Upper lobe of left lung (tissue), 6 donors: ENCODE measurements at regions not wholly inside any gene's neighbourhood (a gene's known extent, or its start where the extent isn't known, plus 50 kb on each side); places are given as distances from the start of the nearest gene placed in this dataset.
"Not testable (repeated sequence)": the region's sequence is repeated elsewhere in the genome, so short reads cannot be mapped to it uniquely, and the experiment has no call there.

Experiments used
- ATAC-seq, 2 donors: fragments of 200-7000 bp; cut with Tn5 transposase; one replicate each; pipeline ENCODE4 v1.9.1; 2022; ENCODE audit warnings: mild to moderate bottlenecking in 2 of 2, moderate library complexity in 2 of 2; ENCODE audit not compliant: low FRiP score in 2 of 2
- DNase-seq, 2 donors: peaks; one replicate each; pipeline ENCODE4 v3.0.0-alpha.2; 2019 to 2020
- H3K27ac ChIP-seq, 4 donors: fragments of 200-600 bp; sonication (generic); one replicate each; pipeline ENCODE4 v1.5.1; 2016 to 2019
- H3K27me3 ChIP-seq, 4 donors: fragments of 200-600 bp; sonication (generic); one replicate each; pipeline ENCODE4 v1.5.1; 2017 to 2019
- H3K36me3 ChIP-seq, 4 donors: fragments of 200-600 bp; sonication (generic); one replicate each; pipeline ENCODE4 v1.5.1; 2016 to 2019
- H3K4me1 ChIP-seq, 4 donors: fragments of 200-600 bp; sonication (generic); one replicate each; pipeline ENCODE4 v1.5.1; 2018 to 2019
- H3K4me3 ChIP-seq, 4 donors: fragments of 200-600 bp; sonication (generic); one replicate each; pipeline ENCODE4 v1.5.1; 2017 to 2019; ENCODE audit warnings: mild to moderate bottlenecking in 2 of 4, moderate library complexity in 1 of 4
- H3K9me3 ChIP-seq, 4 donors: fragments of 200-600 bp; sonication (generic); one replicate each; pipeline ENCODE4 v1.5.1; 2018 to 2019
- EP300 ChIP-seq, 4 donors: sonication (generic); formaldehyde crosslinking; IDR thresholded peaks; one replicate each; pipeline ENCODE4 v1.5.1; 2017; ENCODE audit warnings: antibody characterized with exemption in 4 of 4, control low read depth in 2 of 4
- POLR2A ChIP-seq, 4 donors: fragments of 450-650 bp; IDR thresholded peaks; one replicate each; pipeline ENCODE4 v1.5.1; 2016 to 2017; ENCODE audit warnings: antibody characterized with exemption in 4 of 4, mild to moderate bottlenecking in 2 of 4
- POLR2AphosphoS5 ChIP-seq, 2 donors: sonication (generic); formaldehyde crosslinking; IDR thresholded peaks; one replicate each; pipeline ENCODE4 v1.5.1; 2017; ENCODE audit warnings: antibody characterized with exemption in 2 of 2
- WGBS, 2 donors: methylation state at CpG; one replicate each; pipeline ENCODE4 v1.1.5; 2017 to 2018; 5-methylcytosine and 5-hydroxymethylcytosine counted together
- TF ChIP-seq, protein P1 (sequence below), 6 experiments: fragments of 450-650 bp in 4 of 6; fragments of 200-600 bp in 2 of 6; sonication (generic) in 2 of 6; IDR thresholded peaks; one replicate each; pipeline ENCODE4 v1.5.1; 2016 to 2019; ENCODE audit warnings: antibody characterized with exemption in 6 of 6
- donor health status: DM: no; HTN: no; CAD: no; lungs with moderate emphysema.
- donor health status: DM: no; HTN: yes; CAD: no; lungs with severe emphysema.

DNA sequence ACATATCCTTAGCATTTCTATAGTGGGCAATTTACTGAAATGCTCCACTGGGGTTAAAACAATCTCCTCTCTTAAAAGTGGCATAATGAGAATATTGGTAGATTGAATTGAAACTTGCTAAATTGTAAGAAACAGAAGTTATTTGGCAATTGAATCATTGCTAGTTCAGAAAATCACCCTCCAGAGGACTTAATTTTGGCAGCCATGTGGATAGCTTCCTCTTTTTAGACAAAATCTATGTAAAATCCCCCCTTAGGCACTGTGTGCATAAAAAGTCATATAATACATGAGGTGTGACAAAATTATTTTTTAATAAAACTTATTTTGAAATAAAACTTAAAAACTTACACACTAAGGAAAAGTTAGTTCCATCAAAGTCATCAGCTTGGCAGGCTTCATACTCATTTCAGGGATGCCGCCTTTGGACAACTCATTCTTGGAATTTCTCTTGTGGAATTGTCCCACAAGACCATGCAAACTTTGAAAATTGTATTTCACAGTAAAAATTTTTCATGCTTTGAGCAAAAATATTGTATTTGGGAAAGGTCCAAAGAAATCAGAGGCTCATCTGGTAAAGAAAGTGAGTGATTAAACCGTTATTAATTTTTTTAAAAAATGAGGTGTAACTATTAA is 473.0 kb downstream of the BCKDHB start:
- Histone ChIP-seq H3K27me3 (no peaks in the 10 kb centered on the region), H3K27ac (no peak overlapping the region), H3K36me3 (no peaks in the 10 kb centered on the region), H3K4me3 (no peak overlapping the region), H3K9me3 (no peaks in the 10 kb centered on the region), H3K4me1 (no peaks in the 10 kb centered on the region)
- TF ChIP-seq POLR2A (IDR thresholded peaks at IDR 0.05) (no peak), EP300 (IDR thresholded peaks at IDR 0.05) (no peak), POLR2AphosphoS5 (IDR thresholded peaks at IDR 0.05) (no peak)
- TF ChIP-seq, protein P1, sequence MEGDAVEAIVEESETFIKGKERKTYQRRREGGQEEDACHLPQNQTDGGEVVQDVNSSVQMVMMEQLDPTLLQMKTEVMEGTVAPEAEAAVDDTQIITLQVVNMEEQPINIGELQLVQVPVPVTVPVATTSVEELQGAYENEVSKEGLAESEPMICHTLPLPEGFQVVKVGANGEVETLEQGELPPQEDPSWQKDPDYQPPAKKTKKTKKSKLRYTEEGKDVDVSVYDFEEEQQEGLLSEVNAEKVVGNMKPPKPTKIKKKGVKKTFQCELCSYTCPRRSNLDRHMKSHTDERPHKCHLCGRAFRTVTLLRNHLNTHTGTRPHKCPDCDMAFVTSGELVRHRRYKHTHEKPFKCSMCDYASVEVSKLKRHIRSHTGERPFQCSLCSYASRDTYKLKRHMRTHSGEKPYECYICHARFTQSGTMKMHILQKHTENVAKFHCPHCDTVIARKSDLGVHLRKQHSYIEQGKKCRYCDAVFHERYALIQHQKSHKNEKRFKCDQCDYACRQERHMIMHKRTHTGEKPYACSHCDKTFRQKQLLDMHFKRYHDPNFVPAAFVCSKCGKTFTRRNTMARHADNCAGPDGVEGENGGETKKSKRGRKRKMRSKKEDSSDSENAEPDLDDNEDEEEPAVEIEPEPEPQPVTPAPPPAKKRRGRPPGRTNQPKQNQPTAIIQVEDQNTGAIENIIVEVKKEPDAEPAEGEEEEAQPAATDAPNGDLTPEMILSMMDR (IDR thresholded peaks at IDR 0.05): no peak
- WGBS, 2 donors: 74 to 94% methylated on average over 2 of the region's 2 CpGs
- no peak for ATAC-seq
- no peak for DNase-seq

DNA sequence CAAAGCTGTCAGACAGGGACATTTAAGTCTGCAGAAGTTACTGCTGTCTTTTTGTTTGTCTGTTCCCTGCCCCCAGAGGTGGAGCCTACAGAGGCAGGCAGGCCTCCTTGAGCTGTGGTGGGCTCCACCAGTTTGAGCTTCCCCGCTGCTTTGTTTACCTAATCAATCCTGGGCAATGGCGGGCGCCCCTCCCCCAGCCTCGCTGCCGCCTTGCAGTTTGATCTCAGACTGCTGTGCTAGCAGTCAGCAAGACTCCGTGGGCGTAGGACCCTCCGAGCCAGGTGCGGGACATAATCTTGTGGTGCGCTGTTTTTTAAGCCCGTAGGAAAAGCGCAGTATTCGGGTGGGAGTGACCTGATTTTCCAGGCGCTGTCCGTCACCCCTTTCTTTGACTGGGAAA is 466.8 kb downstream of the BCKDHB start:
- H3K36me3 ChIP-seq, H3K27me3 ChIP-seq, ATAC-seq, H3K27ac ChIP-seq, H3K4me1 ChIP-seq, H3K9me3 ChIP-seq, H3K4me3 ChIP-seq: not testable (repeated sequence)
- WGBS, 2 donors: 62 to 95% methylated on average over 4 to 15 of the region's 15 CpGs
- peak in 1 of 2 donors; percentile 1 for DNase-seq

DNA sequence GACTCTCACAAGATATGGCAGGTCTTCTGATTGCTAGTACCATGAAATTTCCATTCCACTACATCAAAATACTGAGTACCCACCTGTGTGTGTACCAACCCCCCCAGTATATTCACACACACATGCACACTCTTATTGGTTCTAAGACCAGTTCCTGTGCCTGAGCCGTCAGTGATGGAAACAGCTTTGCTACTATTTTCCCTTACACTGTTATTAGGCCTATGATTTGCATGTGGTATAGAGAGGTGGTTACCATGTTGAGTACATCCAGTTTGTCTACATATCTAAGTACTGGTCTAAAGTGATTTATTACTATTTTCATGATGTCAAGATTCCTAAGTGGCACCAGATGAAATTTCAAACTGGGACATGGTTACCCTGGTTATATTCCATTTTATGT is 459.9 kb downstream of the BCKDHB start:
- H3K4me1 ChIP-seq: no peaks in the 10 kb centered on the region
- ATAC-seq (no peak), DNase-seq (no peak)
- WGBS, 2 donors: 89 to 93% methylated on average over 1 of the region's 1 CpG
- TF ChIP-seq, protein P1 (IDR thresholded peaks at IDR 0.05): no peak
- TF ChIP-seq EP300 (IDR thresholded peaks at IDR 0.05) (no peak), POLR2A (IDR thresholded peaks at IDR 0.05) (no peak), POLR2AphosphoS5 (IDR thresholded peaks at IDR 0.05) (no peak)
- H3K36me3 ChIP-seq: no peaks in the 10 kb centered on the region
- no peak overlapping the region for H3K4me3 ChIP-seq
- H3K9me3 ChIP-seq: no peaks in the 10 kb centered on the region
- no peak overlapping the region for H3K27ac ChIP-seq
- no peaks in the 10 kb centered on the region for H3K27me3 ChIP-seq

DNA sequence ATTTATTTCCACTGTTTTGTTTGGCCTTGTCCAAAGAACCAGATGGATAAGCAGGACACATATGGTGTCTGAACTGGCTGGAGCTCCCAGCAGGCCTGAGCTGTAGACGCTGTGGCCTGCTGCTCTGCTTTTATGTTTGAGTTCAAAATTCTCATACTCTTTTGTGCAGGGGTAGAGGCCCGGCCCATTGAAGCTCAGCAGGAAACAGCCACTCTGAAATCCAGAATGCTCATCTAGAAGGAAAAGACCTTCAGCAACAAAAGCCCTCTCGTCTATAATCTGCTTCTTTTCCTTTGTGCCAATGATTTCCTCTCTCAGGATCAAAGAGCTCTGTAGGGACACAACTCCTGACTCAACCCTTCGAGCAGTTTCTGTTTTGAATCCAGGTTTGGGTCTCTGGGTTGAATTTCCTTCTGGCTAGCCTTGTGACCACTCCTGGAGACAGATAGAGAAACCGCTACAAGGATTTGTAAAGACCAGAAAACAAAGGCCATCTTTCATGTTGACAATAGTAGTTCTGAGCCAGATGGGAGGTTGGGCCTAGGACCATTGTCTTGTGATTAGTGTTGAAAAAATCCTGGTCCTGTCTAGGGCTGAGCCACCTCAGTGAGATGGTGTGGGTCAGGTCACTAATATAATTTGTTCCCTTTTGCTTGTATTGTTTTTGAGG is 446.7 kb downstream of the BCKDHB start:
- H3K27ac ChIP-seq: no peak overlapping the region
- H3K36me3 ChIP-seq: no peaks in the 10 kb centered on the region
- DNase-seq (no peak), ATAC-seq (no peak)
- H3K4me3 ChIP-seq: no peak overlapping the region
- WGBS, 2 donors: 64 to 69% methylated on average over 5 of the region's 5 CpGs
- no peaks in the 10 kb centered on the region for H3K4me1 ChIP-seq
- no peaks in the 10 kb centered on the region for H3K9me3 ChIP-seq
- no peaks in the 10 kb centered on the region for H3K27me3 ChIP-seq
- TF ChIP-seq EP300 (IDR thresholded peaks at IDR 0.05): no peak
- no peak for TF ChIP-seq POLR2AphosphoS5 (IDR thresholded peaks at IDR 0.05)
- TF ChIP-seq, protein P1 (IDR thresholded peaks at IDR 0.05): no peak
- TF ChIP-seq POLR2A (IDR thresholded peaks at IDR 0.05): no peak

DNA sequence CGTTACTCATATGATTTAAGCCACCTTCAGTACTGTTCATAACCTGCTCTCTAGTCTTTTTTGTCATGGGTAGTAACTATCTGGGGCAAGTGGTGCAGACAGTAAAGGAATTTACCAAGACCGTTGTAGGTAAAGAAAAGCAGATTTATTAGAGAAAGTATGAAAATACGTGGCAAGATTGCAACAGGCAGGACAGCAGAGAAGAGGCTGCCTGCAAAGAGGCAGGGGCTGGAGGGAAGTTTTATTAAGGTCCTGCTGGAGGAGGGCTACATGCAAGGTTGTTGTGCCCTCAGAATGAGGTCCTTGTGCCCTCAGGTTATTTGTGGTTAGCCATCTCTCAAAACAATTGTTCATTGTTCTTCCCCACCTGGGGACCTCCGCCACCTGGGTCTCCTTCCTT is 444.3 kb downstream of the BCKDHB start:
- TF ChIP-seq, protein P1 (IDR thresholded peaks at IDR 0.05): no peak
- no peak for TF ChIP-seq EP300 (IDR thresholded peaks at IDR 0.05)
- TF ChIP-seq POLR2AphosphoS5 (IDR thresholded peaks at IDR 0.05): no peak
- no peak for TF ChIP-seq POLR2A (IDR thresholded peaks at IDR 0.05)

More for the DNA sequence above, 444.3 kb downstream of the BCKDHB start:
- no peak for ATAC-seq
- no peaks in the 10 kb centered on the region for H3K36me3 ChIP-seq
- no peak for DNase-seq
- H3K27me3 ChIP-seq: no peaks in the 10 kb centered on the region
- WGBS, 2 donors: 87 to 89% methylated on average over 4 of the region's 4 CpGs
- H3K4me1 ChIP-seq: no peaks in the 10 kb centered on the region
- H3K9me3 ChIP-seq: no peaks in the 10 kb centered on the region
- no peak overlapping the region for H3K27ac ChIP-seq
- H3K4me3 ChIP-seq: no peak overlapping the region
